Heart right ventricle (tissue), 16 donors: ENCODE measurements at regions not wholly inside any gene's neighbourhood (a gene's known extent, or its start where the extent isn't known, plus 50 kb on each side); places are given as distances from the start of the nearest gene placed in this dataset.

ENCODE experiments used
- ATAC-seq, 8 donors: fragments of 200-7000 bp; cut with Tn5 transposase; one replicate each; pipeline ENCODE4 v1.9.1; 2020; ENCODE audit warnings: mild to moderate bottlenecking in 8 of 8, moderate library complexity in 8 of 8, moderate number of reproducible peaks in 1 of 8
- DNase-seq, 2 donors: peaks; one replicate each; pipeline ENCODE4 v3.0.0-alpha.2; 2020
- H3K27ac ChIP-seq, 10 donors: fragments of 200-600 bp; sonication (generic) in 2 of 10; one replicate each; pipeline versions ENCODE4 v1.5.0 to v1.8.0; 2020 to 2022; ENCODE audit warnings: mild to moderate bottlenecking in 3 of 10
- H3K27me3 ChIP-seq, 7 donors: fragments of 200-600 bp; one replicate each; pipeline ENCODE4 v1.8.0; 2021 to 2022; ENCODE audit warnings: mild to moderate bottlenecking in 2 of 7
- H3K36me3 ChIP-seq, 9 donors: fragments of 200-600 bp; sonication (generic) in 1 of 9; one replicate each; pipeline versions ENCODE4 v1.5.0 to v1.8.0; 2020 to 2022; ENCODE audit warnings: mild to moderate bottlenecking in 2 of 9
- H3K4me1 ChIP-seq, 9 donors: fragments of 200-600 bp; sonication (generic) in 1 of 9; one replicate each; pipeline versions ENCODE4 v1.5.0 to v1.8.0; 2020 to 2022; ENCODE audit warnings: mild to moderate bottlenecking in 4 of 9
- H3K4me3 ChIP-seq, 10 donors: fragments of 200-600 bp; sonication (generic) in 2 of 10; one replicate each; pipeline versions ENCODE4 v1.5.0 to v1.8.0; 2020 to 2022; ENCODE audit warnings: mild to moderate bottlenecking in 7 of 10, moderate library complexity in 2 of 10
- H3K9me3 ChIP-seq, 11 donors: fragments of 200-600 bp in 10 of 11; sonication (generic) in 2 of 11; one replicate each; pipeline versions ENCODE4 v1.5.0 to v1.8.0; 2013 to 2022; ENCODE audit warnings: mild to moderate bottlenecking in 2 of 11, control low read depth in 1 of 11, moderate library complexity in 1 of 11
- CTCF ChIP-seq, 9 donors: fragments of 200-600 bp; sonication (generic) in 2 of 9; IDR thresholded peaks; one replicate each; pipeline versions ENCODE4 v1.5.0 to v1.8.0; 2021 to 2022; ENCODE audit warnings: antibody characterized with exemption in 9 of 9, mild to moderate bottlenecking in 5 of 9, moderate library complexity in 1 of 9
- WGBS, 2 donors: extraction: QIAGEN DNeasy Blood & Tissue Kit; methylation state at CpG; one replicate each; pipeline ENCODE4 v1.1.7; 2013; ENCODE audit warnings: inconsistent platforms in 1 of 2; 5-methylcytosine and 5-hydroxymethylcytosine counted together
- intact Hi-C, 10 donors: fragments of 100-400 bp; cut with DNase I; formaldehyde crosslinking; loops; one replicate each; pipeline versions ENCODE4 v1.11.1 to v1.14.2; 2022
- donor health status: Arrhythmogenic right ventricular cardiomyopathy.
- donor health status: ischemic (EF 13 %, LVEDD 7.1; RV severe dilation, severe dysfunction).
- donor health status: healthy with polysubstance abuse.
- donor health status: DM: no; HTN: yes; CAD: no.
- donor health status: DM: no; HTN: no; CAD: no.
- donor health status: ischemic (EF 25% LVEDD 6.9; RV normal size, moderate dysfunction).
- donor health status: ischemic (EF 25% LVEDD 5.7; RV mildly dilated, moderate dysfunction).
- donor health status: healthy.
- donor health status: DM: yes; HTN: yes; CAD: no.
- donor health status: Ischemic cardiomyopathy.
- donor health status: ischemic (EF 35%, LVEDD 5.7; RV mildly dilated, moderate dysfunction).
- donor health status: nonischemic (EF 11% LVEDD 7.7; RV severe dilation, severe dysfunction).
- donor health status: DM: yes; HTN: yes; CAD: no.
- donor health status: PGD.
- donor health status: ischemic (EF 29% LVEDD 5.4; RV normal size, mild dysfunction).
- donor health status: nonischemic (EF 23%, LVEDD 6.1; RV moderate dilation, normal function).

- TF ChIP-seq CTCF (IDR thresholded peaks at IDR 0.05): no peak
- 48 to 56% methylated on average over 5 of the region's 5 CpGs for WGBS, 2 donors
- no peaks in the 10 kb centered on the region for H3K4me1 ChIP-seq
- H3K27me3 ChIP-seq: peaks cover 0 to 15% (median 0%) of the 10 kb centered on the region in 7 donors
- no peak overlapping the region for H3K4me3 ChIP-seq
- no peak overlapping the region for H3K27ac ChIP-seq
- DNase-seq (no peak), ATAC-seq (no peak)
- H3K9me3 ChIP-seq: peaks cover 0 to 16% (median 0%) of the 10 kb centered on the region in 11 donors
- H3K36me3 ChIP-seq: no peaks in the 10 kb centered on the region
- intact Hi-C loops: no loop called here
Observed at GRCh38 chr18:77811503-77811902, 561.9 kb downstream of the GALR1 start.

- Histone ChIP-seq H3K27me3 (peaks cover 0 to 4% (median 0%) of the 10 kb centered on the region in 7 donors), H3K36me3 (no peaks in the 10 kb centered on the region), H3K9me3 (peaks cover 0 to 20% (median 0%) of the 10 kb centered on the region in 11 donors), H3K4me1 (no peaks in the 10 kb centered on the region), H3K4me3 (no peak overlapping the region), H3K27ac (no peak overlapping the region)
- intact Hi-C loops: no loop called here
- ATAC-seq: no peak
- WGBS, 2 donors: 57 to 61% methylated on average over 3 of the region's 3 CpGs
- no peak for DNase-seq
- no peak for TF ChIP-seq CTCF (IDR thresholded peaks at IDR 0.05)
Observed at GRCh38 chr18:77815666-77816338, 566.2 kb downstream of the GALR1 start.

- H3K9me3 ChIP-seq: peaks cover 0 to 28% (median 0%) of the 10 kb centered on the region in 11 donors
- H3K27me3 ChIP-seq: peaks cover 0 to 4% (median 0%) of the 10 kb centered on the region in 7 donors
- WGBS, 2 donors: 68 to 81% methylated on average over 1 of the region's 1 CpG
- TF ChIP-seq CTCF (IDR thresholded peaks at IDR 0.05): no peak
- no peak overlapping the region for H3K27ac ChIP-seq
- H3K4me1 ChIP-seq: no peaks in the 10 kb centered on the region
- intact Hi-C loops: no loop called here
- H3K36me3 ChIP-seq: no peaks in the 10 kb centered on the region
- no peak overlapping the region for H3K4me3 ChIP-seq
- no peak for ATAC-seq
- no peak for DNase-seq
Observed at GRCh38 chr18:77818328-77818727, 568.7 kb downstream of the GALR1 start.

- no peak for DNase-seq
- Histone ChIP-seq H3K4me3 (no peak overlapping the region), H3K27ac (no peak overlapping the region), H3K36me3 (no peaks in the 10 kb centered on the region), H3K9me3 (peaks cover 0 to 23% (median 0%) of the 10 kb centered on the region in 11 donors), H3K4me1 (no peaks in the 10 kb centered on the region), H3K27me3 (peaks cover 0 to 4% (median 0%) of the 10 kb centered on the region in 7 donors)
- WGBS, 2 donors: 88 to 90% methylated on average over 14 of the region's 14 CpGs
- intact Hi-C loops: no loop called here
- ATAC-seq: no peak
- TF ChIP-seq CTCF (IDR thresholded peaks at IDR 0.05): no peak
Observed at GRCh38 chr18:77820472-77820871, 570.8 kb downstream of the GALR1 start.
